Stimulated activated CD4-positive, alpha-beta T cell treated with anti-CD3 and anti-CD28 coated beads, TNF-alpha, amount 100 ng/mL, for 24 hours (primary cell): ENCODE measurements at regions not wholly inside any gene's neighbourhood (a gene's known extent, or its start where the extent isn't known, plus 50 kb on each side); places are given as distances from the start of the nearest gene placed in this dataset.
A peak's percentile ranks its signal among the peaks of the same experiment; 100 is the strongest.
"Not testable (repeated sequence)": the region's sequence is repeated elsewhere in the genome, so short reads cannot be mapped to it uniquely, and the experiment has no call there.

ENCODE experiments used
- DNase-seq, 3 experiments: peaks; one replicate each; pipeline ENCODE4 v3.0.0-alpha.2; 2020; ENCODE audit warnings: low read depth in 3 of 3

- no peak for DNase-seq
Measured at GRCh38 chr17:64784353-64785010, 122.4 kb upstream of the SMURF2 start.

- no peak for DNase-seq
Measured at GRCh38 chr17:64783556-64784352, 121.6 kb upstream of the SMURF2 start.

GRCh38 chr17:64783031-64783461, 120.9 kb upstream of the SMURF2 start:
- DNase-seq, result no peak

GRCh38 chr17:64781810-64782555, 119.9 kb upstream of the SMURF2 start:
- DNase-seq, result no peak

- DNase-seq, result peak in 1 of 3 experiments; percentile 61
Measured at GRCh38 chr17:64781014-64781756, 119.1 kb upstream of the SMURF2 start.

- peak; percentile 44 to 81 (median 52) for DNase-seq
Measured at GRCh38 chr17:64780096-64781013, 118.2 kb upstream of the SMURF2 start.

GRCh38 chr17:64779376-64780095, 117.4 kb upstream of the SMURF2 start:
- DNase-seq, result no peak

GRCh38 chr17:64779098-64779375, 116.9 kb upstream of the SMURF2 start:
- DNase-seq, result not testable (repeated sequence)

- peak in 1 of 3 experiments; percentile 18 for DNase-seq
Measured at GRCh38 chr17:64778240-64779097, 116.4 kb upstream of the SMURF2 start.

GRCh38 chr17:64777415-64778239, 115.5 kb upstream of the SMURF2 start:
- no peak for DNase-seq

- DNase-seq, result peak; percentile 38 to 68 (median 59)
Measured at GRCh38 chr17:64776720-64777414, 114.8 kb upstream of the SMURF2 start.

GRCh38 chr17:64775701-64776570, 113.8 kb upstream of the SMURF2 start:
- DNase-seq, result no peak

GRCh38 chr17:64774888-64775540, 112.9 kb upstream of the SMURF2 start:
- DNase-seq, result no peak

GRCh38 chr17:64773836-64774761, 112.0 kb upstream of the SMURF2 start:
- DNase-seq, result no peak

- DNase-seq, result no peak
Measured at GRCh38 chr17:64773386-64773835, 111.3 kb upstream of the SMURF2 start.
